K562 (cell line): ENCODE measurements at regions not wholly inside any gene's neighbourhood (a gene's known extent, or its start where the extent isn't known, plus 50 kb on each side); places are given as distances from the start of the nearest gene placed in this dataset.

ENCODE experiments used
- ARID1B ChIP-seq: fragments of 450-650 bp; IDR thresholded peaks from 2 replicates; pipeline ENCODE4 v1.6.1; 2016; ENCODE audit warnings: antibody characterized with exemption, mild to moderate bottlenecking, inconsistent platforms
- CBX1 ChIP-seq: sonication (generic); IDR thresholded peaks from 2 replicates; pipeline ENCODE4 v1.6.1; 2016; ENCODE audit warnings: antibody characterized with exemption, low read depth, mild to moderate bottlenecking
- CHD1 ChIP-seq: fragments of 200-600 bp; sonication (generic); IDR thresholded peaks from one replicate; pipeline ENCODE4 v1.6.1; 2012; ENCODE audit warnings: mild to moderate bottlenecking, moderate library complexity, low read length, inconsistent platforms
- IRF2 ChIP-seq: sonication (generic); formaldehyde crosslinking; IDR thresholded peaks from 2 replicates; pipeline ENCODE4 v1.8.1; 2022; ENCODE audit warnings: mild to moderate bottlenecking, missing genetic modification reagents
- KDM1A ChIP-seq, 2 experiments: fragments of 450-650 bp; IDR thresholded peaks; 2 replicates each; pipeline ENCODE4 v1.6.1; 2016; ENCODE audit warnings: mild to moderate bottlenecking in 2 of 2
- RFX7 ChIP-seq: fragments of 250-450 bp; sonication (Bioruptor Pico); IDR thresholded peaks from 2 replicates; pipeline ENCODE4 v1.5.1; 2021; ENCODE audit warnings: mild to moderate bottlenecking
- SRSF7 ChIP-seq: fragments of 200-400 bp; formaldehyde crosslinking; optimal IDR thresholded peaks from 2 replicates; pipeline ENCODE3; 2017; ENCODE audit warnings: mild to moderate bottlenecking, low read depth, low read length
- TRIM28 ChIP-seq: fragments of 450-650 bp; IDR thresholded peaks from 2 replicates; pipeline ENCODE4 v1.6.1; 2017
- ZNF324 ChIP-seq: fragments of 250-450 bp; sonication (Bioruptor Pico); IDR thresholded peaks from 2 replicates; pipeline ENCODE4 v1.4.0; 2020; ENCODE audit warnings: mild to moderate bottlenecking
- ZNF583 ChIP-seq: fragments of 250-450 bp; sonication (Bioruptor Pico); IDR thresholded peaks from 2 replicates; pipeline ENCODE4 v1.4.0; 2020
- ZNF586 ChIP-seq: fragments of 450-650 bp; formaldehyde crosslinking; conservative IDR thresholded peaks from 2 replicates; pipeline ENCODE4 v1.4.0; 2020; ENCODE audit warnings: mild to moderate bottlenecking, moderate library complexity
- ZNF699 ChIP-seq: fragments of 250-450 bp; sonication (Bioruptor Pico); IDR thresholded peaks from 2 replicates; pipeline ENCODE4 v1.8.0; 2021; ENCODE audit warnings: mild to moderate bottlenecking, moderate library complexity; ENCODE audit not compliant: insufficient replicate concordance
- ZNF79 ChIP-seq: fragments of 250-450 bp; sonication (Bioruptor Pico); IDR thresholded peaks from 2 replicates; pipeline ENCODE4 v1.4.0; 2020; ENCODE audit warnings: low read depth, mild to moderate bottlenecking, moderate library complexity
- TF ChIP-seq, protein P1 (sequence below): fragments of 450-650 bp; IDR thresholded peaks from 2 replicates; pipeline ENCODE4 v1.6.1; 2016; ENCODE audit warnings: mild to moderate bottlenecking, moderate library complexity
- TF ChIP-seq, protein P2 (sequence below): fragments of 450-650 bp; IDR thresholded peaks from 2 replicates; pipeline ENCODE4 v1.6.1; 2018; ENCODE audit not compliant: partially characterized antibody

- TF ChIP-seq, protein P1, sequence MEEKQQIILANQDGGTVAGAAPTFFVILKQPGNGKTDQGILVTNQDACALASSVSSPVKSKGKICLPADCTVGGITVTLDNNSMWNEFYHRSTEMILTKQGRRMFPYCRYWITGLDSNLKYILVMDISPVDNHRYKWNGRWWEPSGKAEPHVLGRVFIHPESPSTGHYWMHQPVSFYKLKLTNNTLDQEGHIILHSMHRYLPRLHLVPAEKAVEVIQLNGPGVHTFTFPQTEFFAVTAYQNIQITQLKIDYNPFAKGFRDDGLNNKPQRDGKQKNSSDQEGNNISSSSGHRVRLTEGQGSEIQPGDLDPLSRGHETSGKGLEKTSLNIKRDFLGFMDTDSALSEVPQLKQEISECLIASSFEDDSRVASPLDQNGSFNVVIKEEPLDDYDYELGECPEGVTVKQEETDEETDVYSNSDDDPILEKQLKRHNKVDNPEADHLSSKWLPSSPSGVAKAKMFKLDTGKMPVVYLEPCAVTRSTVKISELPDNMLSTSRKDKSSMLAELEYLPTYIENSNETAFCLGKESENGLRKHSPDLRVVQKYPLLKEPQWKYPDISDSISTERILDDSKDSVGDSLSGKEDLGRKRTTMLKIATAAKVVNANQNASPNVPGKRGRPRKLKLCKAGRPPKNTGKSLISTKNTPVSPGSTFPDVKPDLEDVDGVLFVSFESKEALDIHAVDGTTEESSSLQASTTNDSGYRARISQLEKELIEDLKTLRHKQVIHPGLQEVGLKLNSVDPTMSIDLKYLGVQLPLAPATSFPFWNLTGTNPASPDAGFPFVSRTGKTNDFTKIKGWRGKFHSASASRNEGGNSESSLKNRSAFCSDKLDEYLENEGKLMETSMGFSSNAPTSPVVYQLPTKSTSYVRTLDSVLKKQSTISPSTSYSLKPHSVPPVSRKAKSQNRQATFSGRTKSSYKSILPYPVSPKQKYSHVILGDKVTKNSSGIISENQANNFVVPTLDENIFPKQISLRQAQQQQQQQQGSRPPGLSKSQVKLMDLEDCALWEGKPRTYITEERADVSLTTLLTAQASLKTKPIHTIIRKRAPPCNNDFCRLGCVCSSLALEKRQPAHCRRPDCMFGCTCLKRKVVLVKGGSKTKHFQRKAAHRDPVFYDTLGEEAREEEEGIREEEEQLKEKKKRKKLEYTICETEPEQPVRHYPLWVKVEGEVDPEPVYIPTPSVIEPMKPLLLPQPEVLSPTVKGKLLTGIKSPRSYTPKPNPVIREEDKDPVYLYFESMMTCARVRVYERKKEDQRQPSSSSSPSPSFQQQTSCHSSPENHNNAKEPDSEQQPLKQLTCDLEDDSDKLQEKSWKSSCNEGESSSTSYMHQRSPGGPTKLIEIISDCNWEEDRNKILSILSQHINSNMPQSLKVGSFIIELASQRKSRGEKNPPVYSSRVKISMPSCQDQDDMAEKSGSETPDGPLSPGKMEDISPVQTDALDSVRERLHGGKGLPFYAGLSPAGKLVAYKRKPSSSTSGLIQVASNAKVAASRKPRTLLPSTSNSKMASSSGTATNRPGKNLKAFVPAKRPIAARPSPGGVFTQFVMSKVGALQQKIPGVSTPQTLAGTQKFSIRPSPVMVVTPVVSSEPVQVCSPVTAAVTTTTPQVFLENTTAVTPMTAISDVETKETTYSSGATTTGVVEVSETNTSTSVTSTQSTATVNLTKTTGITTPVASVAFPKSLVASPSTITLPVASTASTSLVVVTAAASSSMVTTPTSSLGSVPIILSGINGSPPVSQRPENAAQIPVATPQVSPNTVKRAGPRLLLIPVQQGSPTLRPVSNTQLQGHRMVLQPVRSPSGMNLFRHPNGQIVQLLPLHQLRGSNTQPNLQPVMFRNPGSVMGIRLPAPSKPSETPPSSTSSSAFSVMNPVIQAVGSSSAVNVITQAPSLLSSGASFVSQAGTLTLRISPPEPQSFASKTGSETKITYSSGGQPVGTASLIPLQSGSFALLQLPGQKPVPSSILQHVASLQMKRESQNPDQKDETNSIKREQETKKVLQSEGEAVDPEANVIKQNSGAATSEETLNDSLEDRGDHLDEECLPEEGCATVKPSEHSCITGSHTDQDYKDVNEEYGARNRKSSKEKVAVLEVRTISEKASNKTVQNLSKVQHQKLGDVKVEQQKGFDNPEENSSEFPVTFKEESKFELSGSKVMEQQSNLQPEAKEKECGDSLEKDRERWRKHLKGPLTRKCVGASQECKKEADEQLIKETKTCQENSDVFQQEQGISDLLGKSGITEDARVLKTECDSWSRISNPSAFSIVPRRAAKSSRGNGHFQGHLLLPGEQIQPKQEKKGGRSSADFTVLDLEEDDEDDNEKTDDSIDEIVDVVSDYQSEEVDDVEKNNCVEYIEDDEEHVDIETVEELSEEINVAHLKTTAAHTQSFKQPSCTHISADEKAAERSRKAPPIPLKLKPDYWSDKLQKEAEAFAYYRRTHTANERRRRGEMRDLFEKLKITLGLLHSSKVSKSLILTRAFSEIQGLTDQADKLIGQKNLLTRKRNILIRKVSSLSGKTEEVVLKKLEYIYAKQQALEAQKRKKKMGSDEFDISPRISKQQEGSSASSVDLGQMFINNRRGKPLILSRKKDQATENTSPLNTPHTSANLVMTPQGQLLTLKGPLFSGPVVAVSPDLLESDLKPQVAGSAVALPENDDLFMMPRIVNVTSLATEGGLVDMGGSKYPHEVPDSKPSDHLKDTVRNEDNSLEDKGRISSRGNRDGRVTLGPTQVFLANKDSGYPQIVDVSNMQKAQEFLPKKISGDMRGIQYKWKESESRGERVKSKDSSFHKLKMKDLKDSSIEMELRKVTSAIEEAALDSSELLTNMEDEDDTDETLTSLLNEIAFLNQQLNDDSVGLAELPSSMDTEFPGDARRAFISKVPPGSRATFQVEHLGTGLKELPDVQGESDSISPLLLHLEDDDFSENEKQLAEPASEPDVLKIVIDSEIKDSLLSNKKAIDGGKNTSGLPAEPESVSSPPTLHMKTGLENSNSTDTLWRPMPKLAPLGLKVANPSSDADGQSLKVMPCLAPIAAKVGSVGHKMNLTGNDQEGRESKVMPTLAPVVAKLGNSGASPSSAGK: peak; percentile 92
- TF ChIP-seq ZNF324 (CRISPR knock-in tag): no peak
- no peak for TF ChIP-seq SRSF7
- no peak for TF ChIP-seq ZNF79 (CRISPR knock-in tag)
- no peak for TF ChIP-seq KDM1A (IDR thresholded peaks at IDR 0.05)
- TF ChIP-seq, protein P2, sequence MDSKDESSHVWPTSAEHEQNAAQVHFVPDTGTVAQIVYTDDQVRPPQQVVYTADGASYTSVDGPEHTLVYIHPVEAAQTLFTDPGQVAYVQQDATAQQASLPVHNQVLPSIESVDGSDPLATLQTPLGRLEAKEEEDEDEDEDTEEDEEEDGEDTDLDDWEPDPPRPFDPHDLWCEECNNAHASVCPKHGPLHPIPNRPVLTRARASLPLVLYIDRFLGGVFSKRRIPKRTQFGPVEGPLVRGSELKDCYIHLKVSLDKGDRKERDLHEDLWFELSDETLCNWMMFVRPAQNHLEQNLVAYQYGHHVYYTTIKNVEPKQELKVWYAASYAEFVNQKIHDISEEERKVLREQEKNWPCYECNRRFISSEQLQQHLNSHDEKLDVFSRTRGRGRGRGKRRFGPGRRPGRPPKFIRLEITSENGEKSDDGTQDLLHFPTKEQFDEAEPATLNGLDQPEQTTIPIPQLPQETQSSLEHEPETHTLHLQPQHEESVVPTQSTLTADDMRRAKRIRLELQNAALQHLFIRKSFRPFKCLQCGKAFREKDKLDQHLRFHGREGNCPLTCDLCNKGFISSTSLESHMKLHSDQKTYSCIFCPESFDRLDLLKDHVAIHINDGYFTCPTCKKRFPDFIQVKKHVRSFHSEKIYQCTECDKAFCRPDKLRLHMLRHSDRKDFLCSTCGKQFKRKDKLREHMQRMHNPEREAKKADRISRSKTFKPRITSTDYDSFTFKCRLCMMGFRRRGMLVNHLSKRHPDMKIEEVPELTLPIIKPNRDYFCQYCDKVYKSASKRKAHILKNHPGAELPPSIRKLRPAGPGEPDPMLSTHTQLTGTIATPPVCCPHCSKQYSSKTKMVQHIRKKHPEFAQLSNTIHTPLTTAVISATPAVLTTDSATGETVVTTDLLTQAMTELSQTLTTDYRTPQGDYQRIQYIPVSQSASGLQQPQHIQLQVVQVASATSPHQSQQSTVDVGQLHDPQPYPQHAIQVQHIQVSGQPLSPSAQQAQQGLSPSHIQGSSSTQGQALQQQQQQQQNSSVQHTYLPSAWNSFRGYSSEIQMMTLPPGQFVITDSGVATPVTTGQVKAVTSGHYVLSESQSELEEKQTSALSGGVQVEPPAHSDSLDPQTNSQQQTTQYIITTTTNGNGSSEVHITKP: no peak
- TF ChIP-seq ZNF583 (CRISPR knock-in tag): 0 out of 2 replicates have a peak, but pooled peaks have one; percentile 45
- no peak for TF ChIP-seq IRF2 (CRISPR knock-in tag)
- no peak for TF ChIP-seq ZNF699 (CRISPR knock-in tag)
- no peak for TF ChIP-seq RFX7 (CRISPR knock-in tag)
- TF ChIP-seq ZNF586 (CRISPR knock-in tag): no peak
- no peak for TF ChIP-seq CHD1
- 0 out of 2 replicates have a peak, but pooled peaks have one; percentile 7 for TF ChIP-seq ARID1B
- no peak for TF ChIP-seq CBX1
- no peak for TF ChIP-seq TRIM28
These were observed 62.0 kb upstream of the GATA5 start (continued) for GRCh38 chr20:62537649-62538292.
